ENCODE measurements at regions not wholly inside any gene's neighbourhood (a gene's known extent, or its start where the extent isn't known, plus 50 kb on each side); places are given as distances from the start of the nearest gene placed in this dataset.

DNA sequence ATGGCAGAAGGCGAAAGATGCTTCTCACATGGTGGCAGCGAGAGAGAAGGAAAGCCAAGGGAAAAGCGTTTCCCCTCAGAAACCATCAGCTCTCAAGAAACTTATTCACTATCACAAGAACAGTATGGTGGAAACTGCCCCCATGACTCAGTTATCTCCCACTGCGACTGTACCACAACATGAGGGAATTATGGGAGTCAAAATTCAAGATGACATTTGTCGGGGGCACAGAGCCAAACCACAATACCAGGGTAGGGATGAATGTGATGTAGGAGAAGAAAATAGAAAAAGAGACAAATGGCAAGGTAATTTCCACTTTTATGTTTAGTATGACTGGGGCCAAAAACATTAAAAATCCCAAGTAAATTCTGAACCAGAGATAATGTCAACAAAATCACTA lies 216.8 kb downstream of the TRIM36 start:
- no peak overlapping the region for H3K4me2 ChIP-seq (replicated peaks; ENCODE audit: extremely low read depth, low read length, poor library complexity, severe bottlenecking)
- Mint-ChIP-seq H3K4me3 (no peak overlapping the region), H3K27ac (no peak overlapping the region), H3K4me1 (peaks cover 5% of the 10 kb centered on the region), H3K9me3 (peaks cover 2 to 20% (median 10%) of the 10 kb centered on the region in 7 donors), H3K36me3 (no peaks in the 10 kb centered on the region), H3K27me3 (ENCODE audit: low read depth in 3 of 3) (peaks cover 0 to 2% (median 0%) of the 10 kb centered on the region in 3 donors)
- no peaks in the 10 kb centered on the region for H3K4me1 ChIP-seq (ENCODE audit: control insufficient read depth in 1 of 2, insufficient read depth in 2 of 2, low read length in 2 of 2)
- no peaks in the 10 kb centered on the region for H3K36me3 ChIP-seq (replicated peaks in 1 of 2; ENCODE audit: control insufficient read depth in 1 of 2, insufficient read depth in 2 of 2, low read length in 2 of 2)
- no CpG with 5 or more reads among the region's 5 CpGs for WGBS (ENCODE audit: insufficient coverage)
- no peak overlapping the region for H3K9ac ChIP-seq (ENCODE audit: insufficient read depth, low read length, poor library complexity, severe bottlenecking)
- no peak overlapping the region for H3K4me3 ChIP-seq (replicated peaks in 1 of 3; ENCODE audit: low read depth in 2 of 3, low read length in 3 of 3)
- intact Hi-C loops (cut with micrococcal nuclease), result no loop called here
- no peak overlapping the region for H3K27ac ChIP-seq (ENCODE audit: low read depth in 1 of 2, low read length in 2 of 2)
- no peak overlapping the region for H2AFZ ChIP-seq (ENCODE audit: insufficient read depth, low read depth, low read length, poor library complexity, severe bottlenecking)
- H4K20me1 ChIP-seq (ENCODE audit: insufficient read depth, low read length), result no peaks in the 10 kb centered on the region
- no peaks in the 10 kb centered on the region for H3K79me2 ChIP-seq (ENCODE audit: insufficient read depth, low read length)
- no peak for DNase-seq
- no peaks in the 10 kb centered on the region for H3K27me3 ChIP-seq (ENCODE audit: control insufficient read depth in 2 of 2, insufficient read depth in 2 of 2, low read length in 2 of 2)
- H3K9me3 ChIP-seq (replicated peaks in 1 of 2; ENCODE audit: control insufficient read depth in 1 of 2, insufficient read depth in 1 of 2, low read length in 2 of 2), result no peaks in the 10 kb centered on the region
- TF ChIP-seq, protein P1, sequence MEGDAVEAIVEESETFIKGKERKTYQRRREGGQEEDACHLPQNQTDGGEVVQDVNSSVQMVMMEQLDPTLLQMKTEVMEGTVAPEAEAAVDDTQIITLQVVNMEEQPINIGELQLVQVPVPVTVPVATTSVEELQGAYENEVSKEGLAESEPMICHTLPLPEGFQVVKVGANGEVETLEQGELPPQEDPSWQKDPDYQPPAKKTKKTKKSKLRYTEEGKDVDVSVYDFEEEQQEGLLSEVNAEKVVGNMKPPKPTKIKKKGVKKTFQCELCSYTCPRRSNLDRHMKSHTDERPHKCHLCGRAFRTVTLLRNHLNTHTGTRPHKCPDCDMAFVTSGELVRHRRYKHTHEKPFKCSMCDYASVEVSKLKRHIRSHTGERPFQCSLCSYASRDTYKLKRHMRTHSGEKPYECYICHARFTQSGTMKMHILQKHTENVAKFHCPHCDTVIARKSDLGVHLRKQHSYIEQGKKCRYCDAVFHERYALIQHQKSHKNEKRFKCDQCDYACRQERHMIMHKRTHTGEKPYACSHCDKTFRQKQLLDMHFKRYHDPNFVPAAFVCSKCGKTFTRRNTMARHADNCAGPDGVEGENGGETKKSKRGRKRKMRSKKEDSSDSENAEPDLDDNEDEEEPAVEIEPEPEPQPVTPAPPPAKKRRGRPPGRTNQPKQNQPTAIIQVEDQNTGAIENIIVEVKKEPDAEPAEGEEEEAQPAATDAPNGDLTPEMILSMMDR (IDR thresholded peaks at IDR 0.05), result no peak

DNA sequence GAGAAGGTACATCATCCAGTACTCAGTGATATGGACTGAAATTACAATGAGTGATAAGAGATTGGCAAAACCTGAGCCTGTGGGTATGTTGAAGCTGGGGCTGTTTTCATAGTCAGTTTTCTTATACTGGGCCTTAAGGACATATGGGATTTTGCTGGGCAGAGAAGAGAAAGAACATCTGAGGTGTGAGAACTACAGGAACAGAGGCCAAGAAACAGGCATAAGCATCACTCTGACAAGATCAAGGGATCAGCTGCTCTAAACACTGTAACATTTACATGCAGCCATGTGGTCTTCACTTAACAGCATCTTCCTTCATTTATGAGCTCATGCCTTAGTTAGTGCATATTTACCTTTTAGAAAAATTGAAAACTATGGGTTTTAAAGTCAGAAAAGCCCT lies 220.0 kb downstream of the TRIM36 start:
- Histone ChIP-seq H3K79me2 (ENCODE audit: insufficient read depth, low read length) (no peaks in the 10 kb centered on the region), H2AFZ (ENCODE audit: insufficient read depth, low read depth, low read length, poor library complexity, severe bottlenecking) (no peak overlapping the region), H3K36me3 (replicated peaks in 1 of 2; ENCODE audit: control insufficient read depth in 1 of 2, insufficient read depth in 2 of 2, low read length in 2 of 2) (no peaks in the 10 kb centered on the region), H3K4me2 (replicated peaks; ENCODE audit: extremely low read depth, low read length, poor library complexity, severe bottlenecking) (no peak overlapping the region), H3K9ac (ENCODE audit: insufficient read depth, low read length, poor library complexity, severe bottlenecking) (no peak overlapping the region), H3K27me3 (ENCODE audit: control insufficient read depth in 2 of 2, insufficient read depth in 2 of 2, low read length in 2 of 2) (no peaks in the 10 kb centered on the region), H4K20me1 (ENCODE audit: insufficient read depth, low read length) (no peaks in the 10 kb centered on the region), H3K4me1 (ENCODE audit: control insufficient read depth in 1 of 2, insufficient read depth in 2 of 2, low read length in 2 of 2) (no peaks in the 10 kb centered on the region), H3K9me3 (replicated peaks in 1 of 2; ENCODE audit: control insufficient read depth in 1 of 2, insufficient read depth in 1 of 2, low read length in 2 of 2) (no peaks in the 10 kb centered on the region), H3K4me3 (replicated peaks in 1 of 3; ENCODE audit: low read depth in 2 of 3, low read length in 3 of 3) (no peak overlapping the region), H3K27ac (ENCODE audit: low read depth in 1 of 2, low read length in 2 of 2) (no peak overlapping the region)
- Mint-ChIP-seq H3K27ac (no peak overlapping the region), H3K4me3 (no peak overlapping the region), H3K4me1 (peaks cover 5% of the 10 kb centered on the region), H3K27me3 (ENCODE audit: low read depth in 3 of 3) (no peaks in the 10 kb centered on the region), H3K36me3 (no peaks in the 10 kb centered on the region), H3K9me3 (peaks cover 0 to 12% (median 3%) of the 10 kb centered on the region in 7 donors)
- no peak for DNase-seq
- intact Hi-C loops (cut with micrococcal nuclease), result no loop called here
- TF ChIP-seq, protein P1 (IDR thresholded peaks at IDR 0.05), result no peak
